Liver (tissue), 8 donors: ENCODE measurements at regions not wholly inside any gene's neighbourhood (a gene's known extent, or its start where the extent isn't known, plus 50 kb on each side); places are given as distances from the start of the nearest gene placed in this dataset.

Experiments used
- DNase-seq: peaks from one replicate; pipeline ENCODE4 v3.0.0-alpha.2; 2017; ENCODE audit warnings: low spot score
- H3K27ac ChIP-seq, 2 donors: one replicate each; pipeline ENCODE4 v1.7.0; 2013; ENCODE audit warnings: inconsistent platforms in 2 of 2, low read length in 2 of 2, control low read depth in 1 of 2, low read depth in 1 of 2, mild to moderate bottlenecking in 1 of 2
- H3K27me3 ChIP-seq, 4 donors: one replicate each; pipeline versions ENCODE4 v1.6.1 to v1.7.0; 2013; ENCODE audit warnings: low read length in 3 of 4, inconsistent platforms in 1 of 4, mild to moderate bottlenecking in 1 of 4, moderate library complexity in 1 of 4; ENCODE audit not compliant: control insufficient read depth in 4 of 4, insufficient read depth in 4 of 4
- H3K36me3 ChIP-seq, 4 donors: one replicate each; pipeline versions ENCODE4 v1.6.1 to v1.7.0; 2013; ENCODE audit warnings: low read length in 3 of 4, mild to moderate bottlenecking in 3 of 4, low read depth in 1 of 4, moderate library complexity in 1 of 4; ENCODE audit not compliant: control insufficient read depth in 4 of 4, insufficient read depth in 3 of 4
- H3K4me1 ChIP-seq, 4 donors: one replicate each; pipeline versions ENCODE4 v1.6.1 to v1.7.0; 2013; ENCODE audit warnings: low read length in 3 of 4, mild to moderate bottlenecking in 3 of 4, moderate library complexity in 1 of 4; ENCODE audit not compliant: control insufficient read depth in 4 of 4, insufficient read depth in 4 of 4
- H3K4me3 ChIP-seq, 3 donors: one replicate each; pipeline versions ENCODE4 v1.6.1 to v1.7.0; 2013; ENCODE audit warnings: low read length in 3 of 3, control low read depth in 1 of 3, low read depth in 1 of 3, mild to moderate bottlenecking in 1 of 3
- H3K9ac ChIP-seq, 2 donors: one replicate each; pipeline ENCODE4 v1.7.0; 2013; ENCODE audit warnings: low read length in 2 of 2, mild to moderate bottlenecking in 2 of 2, moderate library complexity in 2 of 2, control low read depth in 1 of 2, low read depth in 1 of 2
- H3K9me3 ChIP-seq, 4 donors: one replicate each; pipeline versions ENCODE4 v1.6.1 to v1.7.0; 2013; ENCODE audit warnings: low read length in 3 of 4; ENCODE audit not compliant: control insufficient read depth in 4 of 4
- CTCF ChIP-seq: fragments of 150-350 bp; IDR thresholded peaks from 2 replicates; pipeline ENCODE4 v1.5.1; 2017; ENCODE audit warnings: improper control_type of control experiment, low read depth, low read length; ENCODE audit not compliant: missing input control
- EGR1 ChIP-seq, 2 donors: IDR thresholded peaks; 2 replicates each; pipeline ENCODE4 v1.6.1; 2016 to 2018; ENCODE audit warnings: antibody characterized with exemption in 2 of 2, low read depth in 2 of 2
- FOXA1 ChIP-seq: IDR thresholded peaks from 2 replicates; pipeline ENCODE4 v1.6.1; 2016; ENCODE audit warnings: antibody characterized with exemption
- FOXA2 ChIP-seq: IDR thresholded peaks from 2 replicates; pipeline ENCODE4 v1.6.1; 2016; ENCODE audit warnings: antibody characterized with exemption
- GABPA ChIP-seq, 2 donors: IDR thresholded peaks in 1 of 2; conservative IDR thresholded peaks in 1 of 2; 2 replicates each; pipeline ENCODE4 v1.6.1; 2016; ENCODE audit warnings: antibody characterized with exemption in 2 of 2, mild to moderate bottlenecking in 1 of 2, moderate library complexity in 1 of 2
- HNF4A ChIP-seq, 2 donors: conservative IDR thresholded peaks; 2 replicates each; pipeline ENCODE4 v1.6.1; 2016; ENCODE audit warnings: antibody characterized with exemption in 2 of 2, mild to moderate bottlenecking in 2 of 2
- HNF4G ChIP-seq: IDR thresholded peaks from 2 replicates; pipeline ENCODE4 v1.6.1; 2016; ENCODE audit warnings: antibody characterized with exemption
- JUND ChIP-seq, 2 donors: IDR thresholded peaks; 2 replicates each; pipeline ENCODE4 v1.6.1; 2016; ENCODE audit warnings: antibody characterized with exemption in 2 of 2
- NR2F2 ChIP-seq: IDR thresholded peaks from 2 replicates; pipeline ENCODE4 v1.6.1; 2016; ENCODE audit warnings: antibody characterized with exemption
- RAD21 ChIP-seq, 2 donors: IDR thresholded peaks; 2 replicates each; pipeline ENCODE4 v1.6.1; 2016; ENCODE audit warnings: antibody characterized with exemption in 2 of 2, mild to moderate bottlenecking in 2 of 2
- RXRA ChIP-seq, 2 donors: IDR thresholded peaks; 2 replicates each; pipeline ENCODE4 v1.6.1; 2017 to 2018; ENCODE audit warnings: antibody characterized with exemption in 2 of 2, mild to moderate bottlenecking in 1 of 2
- SP1 ChIP-seq: IDR thresholded peaks from 2 replicates; pipeline ENCODE4 v1.6.1; 2018; ENCODE audit warnings: antibody characterized with exemption, mild to moderate bottlenecking
- TAF1 ChIP-seq: conservative IDR thresholded peaks from 2 replicates; pipeline ENCODE4 v1.6.1; 2016; ENCODE audit warnings: antibody characterized with exemption, mild to moderate bottlenecking
- YY1 ChIP-seq: IDR thresholded peaks from 2 replicates; pipeline ENCODE4 v1.6.1; 2016; ENCODE audit warnings: antibody characterized with exemption, mild to moderate bottlenecking
- WGBS: extraction: QIAGEN DNeasy Blood & Tissue Kit; methylation state at CpG from one replicate; pipeline ENCODE4 v1.1.7; 2013; 5-methylcytosine and 5-hydroxymethylcytosine counted together
- TF ChIP-seq, protein P1 (sequence below): IDR thresholded peaks from 2 replicates; pipeline ENCODE4 v1.6.1; 2016; ENCODE audit warnings: antibody characterized with exemption, mild to moderate bottlenecking
- TF ChIP-seq, protein P2 (sequence below): IDR thresholded peaks from 2 replicates; pipeline ENCODE4 v1.6.1; 2016; ENCODE audit warnings: antibody characterized with exemption
- TF ChIP-seq, protein P3 (sequence below): IDR thresholded peaks from 2 replicates; pipeline ENCODE4 v1.6.1; 2016; ENCODE audit warnings: antibody characterized with exemption
- donor health status: healthy.
- donor health status: healthy.
- donor health status: healthy.
- donor health status: healthy.
- donor health status: healthy.

GRCh38 chr6:836276-836853, 143.4 kb upstream of the EXOC2 start:
- Histone ChIP-seq H3K4me3 (no peak overlapping the region), H3K27ac (no peak overlapping the region)

DNA sequence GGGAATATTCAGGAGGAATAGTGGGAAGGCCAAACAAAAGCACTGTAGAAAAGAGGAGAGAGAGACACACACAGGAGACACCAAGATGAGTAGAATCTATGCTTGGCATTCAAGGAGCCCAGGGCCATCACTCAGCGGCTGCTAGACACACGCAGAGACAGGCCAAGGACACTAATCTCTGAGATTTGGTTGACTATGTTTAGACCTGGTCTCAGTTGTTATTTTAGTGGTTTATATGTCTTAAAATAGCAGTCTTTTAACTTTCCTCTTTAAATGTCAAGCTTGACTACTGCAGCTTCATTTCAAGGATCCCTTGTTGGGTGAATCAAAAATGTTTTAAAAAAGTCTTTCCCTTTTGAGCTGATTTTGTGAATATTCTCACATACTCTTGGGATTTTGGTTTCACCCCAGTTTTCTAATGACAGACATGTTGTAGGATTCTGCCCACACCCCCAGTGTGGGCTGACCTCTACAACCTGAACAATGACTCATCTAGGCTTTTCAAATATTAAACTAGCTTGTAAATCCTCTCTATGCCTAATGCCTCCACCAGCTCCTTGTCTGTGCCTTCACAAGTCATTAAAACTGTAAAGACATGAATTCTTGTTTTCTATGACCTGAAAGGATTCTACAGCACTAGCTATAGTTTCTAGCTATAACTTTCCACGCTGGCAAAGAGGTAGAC, 142.7 kb upstream of the EXOC2 start:
- no peaks in the 10 kb centered on the region for H3K27me3 ChIP-seq
- H3K27ac ChIP-seq: no peak overlapping the region
- H3K9me3 ChIP-seq: peaks cover 0 to 3% (median 1%) of the 10 kb centered on the region in 4 donors
- H3K4me3 ChIP-seq: no peak overlapping the region
- WGBS: 93% methylated on average over 3 of the region's 3 CpGs
- no peak overlapping the region for H3K9ac ChIP-seq
- no peaks in the 10 kb centered on the region for H3K36me3 ChIP-seq
- no peak for DNase-seq
- H3K4me1 ChIP-seq: peaks cover 0 to 10% (median 3%) of the 10 kb centered on the region in 4 donors
- TF ChIP-seq FOXA1: no peak
- peak in 1 of 2 donors; percentile 19 for TF ChIP-seq RXRA (IDR thresholded peaks at IDR 0.05)
- peak; percentile 42 for TF ChIP-seq YY1
- TF ChIP-seq TAF1: no peak
- TF ChIP-seq, protein P1, sequence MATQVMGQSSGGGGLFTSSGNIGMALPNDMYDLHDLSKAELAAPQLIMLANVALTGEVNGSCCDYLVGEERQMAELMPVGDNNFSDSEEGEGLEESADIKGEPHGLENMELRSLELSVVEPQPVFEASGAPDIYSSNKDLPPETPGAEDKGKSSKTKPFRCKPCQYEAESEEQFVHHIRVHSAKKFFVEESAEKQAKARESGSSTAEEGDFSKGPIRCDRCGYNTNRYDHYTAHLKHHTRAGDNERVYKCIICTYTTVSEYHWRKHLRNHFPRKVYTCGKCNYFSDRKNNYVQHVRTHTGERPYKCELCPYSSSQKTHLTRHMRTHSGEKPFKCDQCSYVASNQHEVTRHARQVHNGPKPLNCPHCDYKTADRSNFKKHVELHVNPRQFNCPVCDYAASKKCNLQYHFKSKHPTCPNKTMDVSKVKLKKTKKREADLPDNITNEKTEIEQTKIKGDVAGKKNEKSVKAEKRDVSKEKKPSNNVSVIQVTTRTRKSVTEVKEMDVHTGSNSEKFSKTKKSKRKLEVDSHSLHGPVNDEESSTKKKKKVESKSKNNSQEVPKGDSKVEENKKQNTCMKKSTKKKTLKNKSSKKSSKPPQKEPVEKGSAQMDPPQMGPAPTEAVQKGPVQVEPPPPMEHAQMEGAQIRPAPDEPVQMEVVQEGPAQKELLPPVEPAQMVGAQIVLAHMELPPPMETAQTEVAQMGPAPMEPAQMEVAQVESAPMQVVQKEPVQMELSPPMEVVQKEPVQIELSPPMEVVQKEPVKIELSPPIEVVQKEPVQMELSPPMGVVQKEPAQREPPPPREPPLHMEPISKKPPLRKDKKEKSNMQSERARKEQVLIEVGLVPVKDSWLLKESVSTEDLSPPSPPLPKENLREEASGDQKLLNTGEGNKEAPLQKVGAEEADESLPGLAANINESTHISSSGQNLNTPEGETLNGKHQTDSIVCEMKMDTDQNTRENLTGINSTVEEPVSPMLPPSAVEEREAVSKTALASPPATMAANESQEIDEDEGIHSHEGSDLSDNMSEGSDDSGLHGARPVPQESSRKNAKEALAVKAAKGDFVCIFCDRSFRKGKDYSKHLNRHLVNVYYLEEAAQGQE: no peak
- peak; percentile 63 to 88 for TF ChIP-seq JUND (IDR thresholded peaks at IDR 0.05)
- TF ChIP-seq CTCF: no peak

More at GRCh38 chr6:836276-836853, 143.4 kb upstream of the EXOC2 start:
- WGBS: 78% methylated on average over 2 of the region's 2 CpGs
- no peak for TF ChIP-seq JUND (IDR thresholded peaks at IDR 0.05)
- no peak for TF ChIP-seq RXRA (IDR thresholded peaks at IDR 0.05)
- no peak for TF ChIP-seq HNF4A (conservative IDR thresholded peaks at IDR 0.05)
- no peak for TF ChIP-seq HNF4G
- TF ChIP-seq, protein P2, sequence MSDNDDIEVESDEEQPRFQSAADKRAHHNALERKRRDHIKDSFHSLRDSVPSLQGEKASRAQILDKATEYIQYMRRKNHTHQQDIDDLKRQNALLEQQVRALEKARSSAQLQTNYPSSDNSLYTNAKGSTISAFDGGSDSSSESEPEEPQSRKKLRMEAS: no peak
- TF ChIP-seq, protein P1: no peak
- no peak for TF ChIP-seq NR2F2
- no peak for TF ChIP-seq FOXA2
- TF ChIP-seq, protein P3, sequence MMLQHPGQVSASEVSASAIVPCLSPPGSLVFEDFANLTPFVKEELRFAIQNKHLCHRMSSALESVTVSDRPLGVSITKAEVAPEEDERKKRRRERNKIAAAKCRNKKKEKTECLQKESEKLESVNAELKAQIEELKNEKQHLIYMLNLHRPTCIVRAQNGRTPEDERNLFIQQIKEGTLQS: no peak
- TF ChIP-seq EGR1 (IDR thresholded peaks at IDR 0.05; ENCODE audit: low read depth in 2 of 2): no peak
- no peak for TF ChIP-seq RAD21 (IDR thresholded peaks at IDR 0.05)
- TF ChIP-seq SP1: no peak
- TF ChIP-seq CTCF: no peak
- no peak for TF ChIP-seq TAF1
- no peak for TF ChIP-seq GABPA (IDR thresholded peaks at IDR 0.05 in 1 of 2, conservative IDR thresholded peaks at IDR 0.05 in 1 of 2)
- Histone ChIP-seq H3K9ac (no peak overlapping the region), H3K4me1 (peaks cover 0 to 10% (median 3%) of the 10 kb centered on the region in 4 donors), H3K9me3 (peaks cover 0 to 3% (median 1%) of the 10 kb centered on the region in 4 donors), H3K27me3 (no peaks in the 10 kb centered on the region), H3K36me3 (no peaks in the 10 kb centered on the region)
- no peak for DNase-seq
